ENCODE measurements at regions not wholly inside any gene's neighbourhood (a gene's known extent, or its start where the extent isn't known, plus 50 kb on each side); places are given as distances from the start of the nearest gene placed in this dataset.

DNA sequence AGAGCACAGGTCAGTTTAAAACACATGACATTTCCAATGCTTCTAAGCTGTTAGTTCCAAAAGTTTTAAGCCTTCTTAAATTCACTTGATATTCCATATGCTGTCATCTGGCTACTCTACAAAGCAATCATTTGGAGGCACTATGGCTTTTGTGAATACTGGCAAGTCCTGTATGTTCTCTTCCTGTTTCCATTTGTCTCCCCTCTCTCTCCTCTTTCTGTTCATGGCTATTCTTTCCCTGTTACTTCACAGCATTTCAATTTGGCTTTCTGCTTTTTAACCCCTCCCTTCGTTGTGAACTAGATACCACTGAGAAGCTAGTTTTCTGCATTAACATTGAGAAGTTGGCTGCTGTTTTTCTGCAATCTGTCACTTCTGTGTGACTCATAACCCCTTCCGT lies 1337.2 kb upstream of the CELF4 start:
- DNase-seq (ENCODE audit: low read depth) (no peak), FAIRE-seq (no peak)
- H3K27me3 ChIP-seq (ENCODE audit: control insufficient read depth, insufficient read depth, low read length) = no peaks in the 10 kb centered on the region
- no peak overlapping the region for H3K4me3 ChIP-seq (ENCODE audit: low read depth, low read length)
- TF ChIP-seq, protein P1, sequence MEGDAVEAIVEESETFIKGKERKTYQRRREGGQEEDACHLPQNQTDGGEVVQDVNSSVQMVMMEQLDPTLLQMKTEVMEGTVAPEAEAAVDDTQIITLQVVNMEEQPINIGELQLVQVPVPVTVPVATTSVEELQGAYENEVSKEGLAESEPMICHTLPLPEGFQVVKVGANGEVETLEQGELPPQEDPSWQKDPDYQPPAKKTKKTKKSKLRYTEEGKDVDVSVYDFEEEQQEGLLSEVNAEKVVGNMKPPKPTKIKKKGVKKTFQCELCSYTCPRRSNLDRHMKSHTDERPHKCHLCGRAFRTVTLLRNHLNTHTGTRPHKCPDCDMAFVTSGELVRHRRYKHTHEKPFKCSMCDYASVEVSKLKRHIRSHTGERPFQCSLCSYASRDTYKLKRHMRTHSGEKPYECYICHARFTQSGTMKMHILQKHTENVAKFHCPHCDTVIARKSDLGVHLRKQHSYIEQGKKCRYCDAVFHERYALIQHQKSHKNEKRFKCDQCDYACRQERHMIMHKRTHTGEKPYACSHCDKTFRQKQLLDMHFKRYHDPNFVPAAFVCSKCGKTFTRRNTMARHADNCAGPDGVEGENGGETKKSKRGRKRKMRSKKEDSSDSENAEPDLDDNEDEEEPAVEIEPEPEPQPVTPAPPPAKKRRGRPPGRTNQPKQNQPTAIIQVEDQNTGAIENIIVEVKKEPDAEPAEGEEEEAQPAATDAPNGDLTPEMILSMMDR (IDR thresholded peaks at IDR 0.05; ENCODE audit: insufficient read depth, low read length, severe bottlenecking) = no peak
- H3K36me3 ChIP-seq (ENCODE audit: control insufficient read depth, insufficient read depth, low read length) = no peaks in the 10 kb centered on the region

DNA sequence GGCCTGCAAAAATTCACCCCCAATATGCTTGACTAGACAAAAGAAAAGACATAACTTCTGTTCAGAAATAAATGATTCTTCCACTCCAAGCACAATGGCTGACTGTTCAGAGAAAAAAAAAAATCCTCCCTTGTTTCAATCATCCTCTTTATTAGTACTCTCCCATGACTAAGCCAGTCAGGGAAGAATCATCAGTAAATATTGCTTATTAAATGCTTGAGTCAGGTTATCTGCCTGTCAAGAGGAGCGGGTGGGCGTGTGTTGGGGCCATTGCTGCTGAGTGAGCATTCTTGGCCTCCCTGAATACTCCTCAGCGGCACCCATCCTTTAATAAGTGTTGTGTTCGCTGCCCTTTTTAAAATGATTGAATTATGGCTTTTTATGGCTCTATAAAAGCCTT lies 1334.8 kb upstream of the CELF4 start:
- H3K4me3 ChIP-seq (ENCODE audit: low read depth, low read length) = no peak overlapping the region
- TF ChIP-seq, protein P1 (IDR thresholded peaks at IDR 0.05; ENCODE audit: insufficient read depth, low read length, severe bottlenecking) = no peak
- no peaks in the 10 kb centered on the region for H3K36me3 ChIP-seq (ENCODE audit: control insufficient read depth, insufficient read depth, low read length)
- peak; percentile 50 for DNase-seq (ENCODE audit: low read depth)
- H3K27me3 ChIP-seq (ENCODE audit: control insufficient read depth, insufficient read depth, low read length) = no peaks in the 10 kb centered on the region
- FAIRE-seq = no peak

DNA sequence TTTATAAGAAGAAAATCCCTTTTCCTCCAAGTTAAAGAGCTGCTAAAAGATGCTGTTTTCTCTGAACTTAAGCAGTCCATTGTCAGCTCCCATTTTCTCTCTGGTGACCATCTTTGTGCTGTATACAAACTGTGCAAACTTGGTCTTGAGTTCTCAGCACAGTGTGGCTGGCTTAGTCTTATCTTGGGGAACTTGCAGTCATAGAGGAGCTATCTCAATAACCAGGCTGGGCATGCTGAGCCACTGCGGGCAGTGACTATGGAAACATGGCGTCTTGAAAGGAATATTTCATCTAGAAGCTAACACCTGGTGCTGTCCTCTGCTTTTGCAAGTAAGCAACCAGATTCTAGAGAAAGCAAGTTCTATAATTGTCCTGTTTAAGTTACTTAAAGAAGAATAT lies 1334.4 kb upstream of the CELF4 start:
- no peak for FAIRE-seq
- no peaks in the 10 kb centered on the region for H3K36me3 ChIP-seq (ENCODE audit: control insufficient read depth, insufficient read depth, low read length)
- no peak for DNase-seq (ENCODE audit: low read depth)
- TF ChIP-seq, protein P1 (IDR thresholded peaks at IDR 0.05; ENCODE audit: insufficient read depth, low read length, severe bottlenecking) = no peak
- no peaks in the 10 kb centered on the region for H3K27me3 ChIP-seq (ENCODE audit: control insufficient read depth, insufficient read depth, low read length)
- H3K4me3 ChIP-seq (ENCODE audit: low read depth, low read length) = no peak overlapping the region

DNA sequence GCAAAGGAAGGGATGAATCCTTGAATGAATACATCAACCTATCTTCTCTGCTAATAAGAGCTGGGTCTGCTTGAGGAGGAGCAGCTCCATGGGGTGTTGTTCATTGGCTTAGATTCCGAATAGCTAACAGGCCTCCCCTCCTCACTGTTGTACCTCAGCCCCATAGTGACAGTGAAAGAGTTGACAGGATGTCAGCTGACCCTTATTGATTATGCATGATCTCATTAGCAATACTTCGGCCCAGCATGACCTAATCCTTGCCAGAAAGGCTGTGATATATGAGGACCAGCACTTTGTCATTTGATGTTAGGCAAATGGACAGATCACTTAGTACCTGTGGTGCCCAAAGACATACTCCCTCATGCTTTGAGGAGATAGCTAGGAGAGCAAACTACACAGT lies 1333.7 kb upstream of the CELF4 start:
- H3K36me3 ChIP-seq (ENCODE audit: control insufficient read depth, insufficient read depth, low read length) = no peaks in the 10 kb centered on the region
- FAIRE-seq = peak; percentile 84
- TF ChIP-seq, protein P1 (IDR thresholded peaks at IDR 0.05; ENCODE audit: insufficient read depth, low read length, severe bottlenecking) = no peak
- no peak for DNase-seq (ENCODE audit: low read depth)
- H3K27me3 ChIP-seq (ENCODE audit: control insufficient read depth, insufficient read depth, low read length) = no peaks in the 10 kb centered on the region
- no peak overlapping the region for H3K4me3 ChIP-seq (ENCODE audit: low read depth, low read length)

DNA sequence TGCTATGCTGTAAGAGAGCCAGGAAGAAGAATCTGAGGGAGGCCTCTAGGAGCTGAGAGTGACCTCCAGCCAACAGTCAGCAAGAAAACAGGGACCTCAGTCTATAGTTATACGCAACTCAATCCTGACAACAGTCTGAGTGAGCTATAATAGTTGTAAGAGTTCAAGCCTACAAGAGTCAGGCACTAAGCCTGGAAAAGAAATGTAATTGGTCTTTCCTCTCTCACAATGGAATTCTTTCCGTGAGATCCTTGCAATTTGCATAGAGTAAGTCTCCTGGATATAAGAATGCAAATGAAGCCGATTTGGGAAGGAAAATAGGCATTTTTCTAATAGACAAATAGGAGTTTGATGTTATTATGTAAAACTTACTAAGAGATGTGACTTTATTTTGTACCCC lies 1332.6 kb upstream of the CELF4 start:
- Histone ChIP-seq H3K27me3 (ENCODE audit: control insufficient read depth, insufficient read depth, low read length) (no peaks in the 10 kb centered on the region), H3K4me3 (ENCODE audit: low read depth, low read length) (no peak overlapping the region), H3K36me3 (ENCODE audit: control insufficient read depth, insufficient read depth, low read length) (no peaks in the 10 kb centered on the region)
- TF ChIP-seq, protein P1 (IDR thresholded peaks at IDR 0.05; ENCODE audit: insufficient read depth, low read length, severe bottlenecking) = no peak
- DNase-seq (ENCODE audit: low read depth) (no peak), FAIRE-seq (no peak)

DNA sequence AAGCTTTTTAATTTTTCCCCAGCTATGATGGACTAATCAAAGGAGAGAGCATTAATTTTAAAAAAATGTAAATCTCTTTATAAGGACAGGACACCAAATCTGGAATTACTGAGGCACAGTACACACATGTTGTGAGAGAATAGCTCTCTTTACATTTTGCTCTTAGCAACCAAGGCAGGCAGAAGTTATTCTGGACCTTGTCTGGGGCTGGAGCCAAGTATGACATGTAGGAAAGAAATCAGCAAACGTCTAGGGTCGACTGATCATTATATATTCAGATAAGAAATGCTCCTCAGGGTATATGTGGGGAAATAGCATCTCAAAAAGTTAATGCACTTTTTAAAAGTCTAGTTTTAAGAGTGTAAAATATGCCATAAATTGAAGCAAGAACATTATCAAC lies 1330.0 kb upstream of the CELF4 start:
- no peaks in the 10 kb centered on the region for H3K27me3 ChIP-seq (ENCODE audit: control insufficient read depth, insufficient read depth, low read length)
- DNase-seq (ENCODE audit: low read depth) (no peak), FAIRE-seq (no peak)
- no peak overlapping the region for H3K4me3 ChIP-seq (ENCODE audit: low read depth, low read length)
- TF ChIP-seq, protein P1 (IDR thresholded peaks at IDR 0.05; ENCODE audit: insufficient read depth, low read length, severe bottlenecking) = no peak
- no peaks in the 10 kb centered on the region for H3K36me3 ChIP-seq (ENCODE audit: control insufficient read depth, insufficient read depth, low read length)

Data from bronchial epithelial cell (primary cell).